ENCODE measurements at regions not wholly inside any gene's neighbourhood (a gene's known extent, or its start where the extent isn't known, plus 50 kb on each side); places are given as distances from the start of the nearest gene placed in this dataset.

DNA sequence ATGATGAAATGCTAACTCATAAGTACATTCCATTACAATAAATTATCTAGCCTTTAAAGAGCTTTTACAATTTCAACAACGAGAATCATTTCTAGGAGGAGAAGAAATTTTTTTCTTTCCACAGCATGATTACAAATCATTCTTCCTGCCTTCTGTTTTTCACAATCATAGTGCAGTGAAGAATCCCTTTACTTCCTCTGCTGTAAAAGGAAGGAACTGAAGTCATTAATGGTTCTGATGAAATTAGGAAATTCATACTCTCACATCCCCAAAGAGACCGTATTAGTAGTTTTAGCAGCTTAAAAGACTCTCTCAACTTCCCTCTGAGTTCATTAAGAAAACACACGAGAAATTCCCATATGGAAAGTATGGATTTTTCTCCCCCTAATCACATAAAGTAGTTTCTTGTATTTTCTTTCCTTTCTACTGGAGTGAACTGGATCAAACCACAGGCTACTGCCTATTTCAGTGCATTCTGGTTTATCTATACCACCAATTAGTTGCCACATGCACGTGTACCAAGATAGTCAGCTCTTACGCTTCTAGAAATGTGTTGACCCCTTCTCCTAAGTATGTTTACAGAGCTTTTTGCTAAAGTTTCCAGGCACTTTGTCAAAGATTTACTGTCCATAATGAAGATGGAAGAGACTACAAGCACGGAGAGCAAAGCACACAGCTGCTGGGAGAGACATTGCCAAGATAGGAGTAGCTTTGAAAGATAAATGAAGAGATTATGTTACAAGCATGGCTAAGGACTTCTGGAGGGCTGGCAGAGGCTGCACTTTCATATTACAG is 58.9 kb upstream of the KITLG start:
- Histone ChIP-seq H3K36me3 (ENCODE audit: control insufficient read depth, insufficient read depth, low read length) (no peaks in the 10 kb centered on the region), H3K27me3 (ENCODE audit: control insufficient read depth, insufficient read depth, low read length) (no peaks in the 10 kb centered on the region), H3K4me3 (ENCODE audit: low read depth, low read length) (no peak overlapping the region)
- TF ChIP-seq CTCF (IDR thresholded peaks at IDR 0.05; ENCODE audit: insufficient read depth, low read length, severe bottlenecking) = no peak
- FAIRE-seq = no peak
- no peak for DNase-seq (ENCODE audit: low read depth)

- no peak overlapping the region for H3K4me3 ChIP-seq (ENCODE audit: low read depth, low read length)
- H3K36me3 ChIP-seq (ENCODE audit: control insufficient read depth, insufficient read depth, low read length) = no peaks in the 10 kb centered on the region
- FAIRE-seq (no peak), DNase-seq (ENCODE audit: low read depth) (no peak)
- no peak for TF ChIP-seq CTCF (IDR thresholded peaks at IDR 0.05; ENCODE audit: insufficient read depth, low read length, severe bottlenecking)
- H3K27me3 ChIP-seq (ENCODE audit: control insufficient read depth, insufficient read depth, low read length) = no peaks in the 10 kb centered on the region
Measured at GRCh38 chr12:88638388-88638787, 58.1 kb upstream of the KITLG start.

DNA sequence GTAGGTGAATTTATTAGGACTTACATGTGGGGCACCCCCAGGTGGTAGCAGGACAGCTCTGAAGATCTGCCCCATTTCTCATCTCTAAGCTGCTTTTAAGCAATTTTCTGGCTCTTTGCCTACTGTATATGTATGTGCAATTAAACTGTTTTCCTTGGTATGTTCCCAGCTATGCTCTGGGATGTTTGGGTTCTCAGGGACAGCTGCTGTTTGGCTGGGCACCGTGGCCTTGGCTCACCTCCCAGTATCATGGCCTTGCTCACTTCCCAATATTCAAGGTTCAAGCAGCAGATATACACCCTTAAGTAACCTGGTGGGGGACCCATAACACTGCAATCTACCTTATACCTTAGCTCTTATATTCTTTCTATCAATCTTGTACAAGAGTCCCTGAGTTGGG is 53.7 kb upstream of the KITLG start:
- Histone ChIP-seq H3K4me3 (ENCODE audit: low read depth, low read length) (no peak overlapping the region), H3K36me3 (ENCODE audit: control insufficient read depth, insufficient read depth, low read length) (no peaks in the 10 kb centered on the region), H3K27me3 (ENCODE audit: control insufficient read depth, insufficient read depth, low read length) (no peaks in the 10 kb centered on the region)
- TF ChIP-seq CTCF (IDR thresholded peaks at IDR 0.05; ENCODE audit: insufficient read depth, low read length, severe bottlenecking) = no peak
- no peak for DNase-seq (ENCODE audit: low read depth)
- FAIRE-seq = no peak

- FAIRE-seq (no peak), DNase-seq (ENCODE audit: low read depth) (no peak)
- TF ChIP-seq CTCF (IDR thresholded peaks at IDR 0.05; ENCODE audit: insufficient read depth, low read length, severe bottlenecking) = no peak
- Histone ChIP-seq H3K36me3 (ENCODE audit: control insufficient read depth, insufficient read depth, low read length) (no peaks in the 10 kb centered on the region), H3K4me3 (ENCODE audit: low read depth, low read length) (no peak overlapping the region), H3K27me3 (ENCODE audit: control insufficient read depth, insufficient read depth, low read length) (no peaks in the 10 kb centered on the region)
Measured at GRCh38 chr12:88633312-88633711, 53.0 kb upstream of the KITLG start.

- no peak overlapping the region for H3K4me3 ChIP-seq (ENCODE audit: low read depth, low read length)
- H3K27me3 ChIP-seq (ENCODE audit: control insufficient read depth, insufficient read depth, low read length) = no peaks in the 10 kb centered on the region
- TF ChIP-seq CTCF (IDR thresholded peaks at IDR 0.05; ENCODE audit: insufficient read depth, low read length, severe bottlenecking) = no peak
- no peaks in the 10 kb centered on the region for H3K36me3 ChIP-seq (ENCODE audit: control insufficient read depth, insufficient read depth, low read length)
- no peak for FAIRE-seq
- no peak for DNase-seq (ENCODE audit: low read depth)
Measured at GRCh38 chr12:88630561-88630960, 50.3 kb upstream of the KITLG start.
